ENCODE measurements at regions not wholly inside any gene's neighbourhood (a gene's known extent, or its start where the extent isn't known, plus 50 kb on each side); places are given as distances from the start of the nearest gene placed in this dataset.

DNA sequence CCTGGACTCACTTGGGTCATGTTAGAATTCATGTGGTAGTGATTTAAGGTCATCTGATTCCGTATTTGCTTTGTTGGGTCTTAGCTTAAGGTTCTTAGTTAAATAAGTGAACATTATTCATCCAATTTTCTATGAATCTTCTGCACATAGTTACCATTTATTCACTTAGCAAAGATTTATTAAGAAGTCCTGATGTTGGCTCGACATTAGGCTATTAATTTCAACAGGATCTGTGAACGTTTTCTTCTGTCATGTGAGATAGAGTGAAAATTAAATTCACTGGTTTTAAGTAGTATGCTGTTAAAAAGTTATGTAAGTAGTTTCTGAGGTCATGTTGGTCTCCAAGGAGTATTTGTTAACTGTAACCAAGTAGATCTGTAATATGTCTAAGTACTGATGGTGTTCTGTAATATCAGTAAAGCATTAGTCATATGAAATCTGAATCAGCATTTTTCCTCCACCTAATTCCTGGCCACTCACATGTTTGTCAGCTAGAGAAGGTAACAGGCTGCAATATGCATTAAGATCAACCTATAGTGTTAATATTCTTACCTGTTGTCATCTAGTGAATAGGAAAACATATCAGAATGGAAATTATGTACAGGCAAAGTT lies 155.6 kb downstream of the PCDH7 start (continued):
- no peak for TF ChIP-seq NANOG (IDR thresholded peaks at IDR 0.05; ENCODE audit: insufficient read depth, low read depth, low read length, poor library complexity, severe bottlenecking)
- no peak for TF ChIP-seq SP4 (IDR thresholded peaks at IDR 0.05; ENCODE audit: low read length)
